AG09309 (cell line): ENCODE measurements at regions not wholly inside any gene's neighbourhood (a gene's known extent, or its start where the extent isn't known, plus 50 kb on each side); places are given as distances from the start of the nearest gene placed in this dataset.

Experiments used
- DNase-seq: peaks from one replicate; pipeline ENCODE4 v3.0.0-alpha.2; 2010; ENCODE audit warnings: low read depth
- H3K4me3 ChIP-seq: 2 replicates; pipeline ENCODE4 v1.5.1; 2011; ENCODE audit warnings: mild to moderate bottlenecking, low read depth, low read length, moderate library complexity; ENCODE audit not compliant: control insufficient read depth
- CTCF ChIP-seq: IDR thresholded peaks from 2 replicates; pipeline ENCODE4 v1.5.1; 2011; ENCODE audit warnings: mild to moderate bottlenecking, low read depth, low read length, inconsistent platforms; ENCODE audit not compliant: insufficient read depth, control insufficient read depth; ENCODE audit errors: missing control alignments

- no peak for TF ChIP-seq CTCF
- DNase-seq, result no peak
- H3K4me3 ChIP-seq, result no peak overlapping the region
These were observed 1432.4 kb upstream of the ATXN8OS start for GRCh38 chr13:68675209-68675608.

DNA sequence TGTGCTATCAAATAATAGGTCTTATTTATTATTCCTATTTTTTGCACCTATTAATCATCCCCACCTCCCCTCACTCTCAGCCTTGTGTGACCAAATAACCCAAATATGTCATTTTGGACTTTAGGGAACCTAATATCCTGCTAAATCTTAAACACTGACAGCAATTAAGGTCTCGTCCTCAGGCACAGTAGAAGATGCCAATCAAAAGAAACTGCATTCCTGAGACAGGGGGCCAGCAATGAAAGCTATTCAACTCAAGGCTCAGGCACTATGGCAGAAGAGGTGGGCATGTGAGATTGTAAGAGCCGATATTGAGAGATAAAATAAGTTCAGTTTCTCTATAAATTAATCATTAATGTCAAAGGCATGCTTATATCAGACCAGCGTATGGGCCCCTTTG lies 1437.7 kb upstream of the PCDH9 start:
- no peak for TF ChIP-seq CTCF
- DNase-seq, result no peak
- no peak overlapping the region for H3K4me3 ChIP-seq

GRCh38 chr13:68666774-68667397 lies 1436.8 kb upstream of the PCDH9 start:
- no peak for TF ChIP-seq CTCF
- no peak overlapping the region for H3K4me3 ChIP-seq
- no peak for DNase-seq

- no peak overlapping the region for H3K4me3 ChIP-seq
- DNase-seq, result no peak
- TF ChIP-seq CTCF, result no peak
These were observed 1415.7 kb upstream of the PCDH9 start for GRCh38 chr13:68645814-68646213.

- TF ChIP-seq CTCF, result no peak
- H3K4me3 ChIP-seq, result no peak overlapping the region
- no peak for DNase-seq
These were observed 1414.5 kb upstream of the PCDH9 start for GRCh38 chr13:68644611-68645010.

DNA sequence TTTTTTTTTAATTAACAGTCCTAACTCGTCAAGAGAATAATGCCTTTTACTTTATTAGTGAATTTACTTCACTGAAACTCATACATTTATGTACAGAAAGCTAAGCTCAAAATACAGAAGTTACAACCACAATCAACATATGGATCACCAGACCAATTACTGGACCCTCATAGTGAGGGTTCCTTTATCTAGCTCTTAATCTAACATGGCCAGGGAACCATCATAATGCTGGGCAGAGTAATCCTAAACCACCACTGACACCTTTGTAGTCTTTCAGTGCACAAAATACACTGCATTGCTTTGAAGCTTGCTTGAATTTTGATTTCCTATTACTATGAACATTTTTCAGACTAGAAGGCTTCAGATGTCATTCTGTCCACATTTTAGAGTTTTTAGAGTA lies 1406.6 kb upstream of the PCDH9 start:
- H3K4me3 ChIP-seq, result no peak overlapping the region
- DNase-seq, result no peak
- TF ChIP-seq CTCF, result no peak

GRCh38 chr13:68628994-68629393 lies 1398.9 kb upstream of the PCDH9 start:
- no peak overlapping the region for H3K4me3 ChIP-seq
- DNase-seq, result no peak
- no peak for TF ChIP-seq CTCF
